ENCODE measurements at regions not wholly inside any gene's neighbourhood (a gene's known extent, or its start where the extent isn't known, plus 50 kb on each side); places are given as distances from the start of the nearest gene placed in this dataset.

GRCh38 chr2:199682001-199682400, 169.0 kb downstream of the FTCDNL1 start:
- Mint-ChIP-seq H3K4me1 (ENCODE audit: low read depth) (peaks cover 14% of the 10 kb centered on the region), H3K27ac (no peak overlapping the region), H3K36me3 (ENCODE audit: low read depth) (no peaks in the 10 kb centered on the region), H3K27me3 (ENCODE audit: low read depth) (peaks cover 2% of the 10 kb centered on the region), H3K9me3 (ENCODE audit: insufficient read depth) (no peaks in the 10 kb centered on the region), H3K4me3 (no peak overlapping the region)
- ChIA-PET CTCF (no interaction called here), POLR2A (no interaction called here)
- DNase-seq (no peak), ATAC-seq (no peak)

- POLR2A ChIA-PET: no interaction called here
- no peak overlapping the region for H3K4me3 Mint-ChIP-seq
- DNase-seq (no peak), ATAC-seq (no peak)
- H3K9me3 Mint-ChIP-seq (ENCODE audit: insufficient read depth): no peaks in the 10 kb centered on the region
- CTCF ChIA-PET: no interaction called here
- no peaks in the 10 kb centered on the region for H3K36me3 Mint-ChIP-seq (ENCODE audit: low read depth)
- H3K27me3 Mint-ChIP-seq (ENCODE audit: low read depth): peaks cover 2% of the 10 kb centered on the region
- peaks cover 6% of the 10 kb centered on the region for H3K4me1 Mint-ChIP-seq (ENCODE audit: low read depth)
- H3K27ac Mint-ChIP-seq: no peak overlapping the region
Observed at GRCh38 chr2:199680482-199680881, 170.5 kb downstream of the FTCDNL1 start.

GRCh38 chr2:199679883-199680282, 171.1 kb downstream of the FTCDNL1 start:
- H3K27ac Mint-ChIP-seq: no peak overlapping the region
- no peak for ATAC-seq
- no peaks in the 10 kb centered on the region for H3K9me3 Mint-ChIP-seq (ENCODE audit: insufficient read depth)
- H3K4me3 Mint-ChIP-seq: no peak overlapping the region
- CTCF ChIA-PET: no interaction called here
- H3K27me3 Mint-ChIP-seq (ENCODE audit: low read depth): peaks cover 2% of the 10 kb centered on the region
- peaks cover under 1% of the 10 kb centered on the region for H3K4me1 Mint-ChIP-seq (ENCODE audit: low read depth)
- POLR2A ChIA-PET: no interaction called here
- H3K36me3 Mint-ChIP-seq (ENCODE audit: low read depth): no peaks in the 10 kb centered on the region
- DNase-seq: no peak

GRCh38 chr2:199677881-199678280, 173.1 kb downstream of the FTCDNL1 start:
- H3K4me1 Mint-ChIP-seq (ENCODE audit: low read depth): no peaks in the 10 kb centered on the region
- no peak for ATAC-seq
- CTCF ChIA-PET: no interaction called here
- peaks cover 2% of the 10 kb centered on the region for H3K27me3 Mint-ChIP-seq (ENCODE audit: low read depth)
- H3K27ac Mint-ChIP-seq: no peak overlapping the region
- no peaks in the 10 kb centered on the region for H3K36me3 Mint-ChIP-seq (ENCODE audit: low read depth)
- no peaks in the 10 kb centered on the region for H3K9me3 Mint-ChIP-seq (ENCODE audit: insufficient read depth)
- POLR2A ChIA-PET: no interaction called here
- DNase-seq: no peak
- no peak overlapping the region for H3K4me3 Mint-ChIP-seq

- H3K36me3 Mint-ChIP-seq (ENCODE audit: low read depth): no peaks in the 10 kb centered on the region
- H3K9me3 Mint-ChIP-seq (ENCODE audit: insufficient read depth): no peaks in the 10 kb centered on the region
- H3K27ac Mint-ChIP-seq: no peak overlapping the region
- ChIA-PET CTCF (no interaction called here), POLR2A (no interaction called here)
- H3K4me1 Mint-ChIP-seq (ENCODE audit: low read depth): no peaks in the 10 kb centered on the region
- H3K4me3 Mint-ChIP-seq: no peak overlapping the region
- peaks cover 1% of the 10 kb centered on the region for H3K27me3 Mint-ChIP-seq (ENCODE audit: low read depth)
- DNase-seq: no peak
- ATAC-seq: no peak
Observed at GRCh38 chr2:199668645-199669044, 182.3 kb downstream of the FTCDNL1 start.

GRCh38 chr2:199663157-199663556, 187.8 kb downstream of the FTCDNL1 start:
- DNase-seq (no peak), ATAC-seq (no peak)
- Mint-ChIP-seq H3K36me3 (ENCODE audit: low read depth) (no peaks in the 10 kb centered on the region), H3K4me1 (ENCODE audit: low read depth) (no peaks in the 10 kb centered on the region), H3K27me3 (ENCODE audit: low read depth) (peaks cover 13% of the 10 kb centered on the region), H3K27ac (no peak overlapping the region), H3K4me3 (no peak overlapping the region), H3K9me3 (ENCODE audit: insufficient read depth) (no peaks in the 10 kb centered on the region)
- CTCF ChIA-PET: no interaction called here
- POLR2A ChIA-PET: no interaction called here

GRCh38 chr2:199662255-199662654, 188.7 kb downstream of the FTCDNL1 start:
- Mint-ChIP-seq H3K27me3 (ENCODE audit: low read depth) (peaks cover 18% of the 10 kb centered on the region), H3K4me1 (ENCODE audit: low read depth) (no peaks in the 10 kb centered on the region), H3K4me3 (no peak overlapping the region), H3K9me3 (ENCODE audit: insufficient read depth) (no peaks in the 10 kb centered on the region), H3K36me3 (ENCODE audit: low read depth) (no peaks in the 10 kb centered on the region), H3K27ac (no peak overlapping the region)
- DNase-seq (no peak), ATAC-seq (no peak)
- ChIA-PET CTCF (no interaction called here), POLR2A (no interaction called here)

- Mint-ChIP-seq H3K4me3 (no peak overlapping the region), H3K4me1 (ENCODE audit: low read depth) (no peaks in the 10 kb centered on the region), H3K36me3 (ENCODE audit: low read depth) (no peaks in the 10 kb centered on the region), H3K27ac (no peak overlapping the region), H3K9me3 (ENCODE audit: insufficient read depth) (peaks cover 2% of the 10 kb centered on the region), H3K27me3 (ENCODE audit: low read depth) (peaks cover 21% of the 10 kb centered on the region)
- DNase-seq (no peak), ATAC-seq (no peak)
- POLR2A ChIA-PET: no interaction called here
- CTCF ChIA-PET: no interaction called here
Observed at GRCh38 chr2:199660167-199660566, 190.8 kb downstream of the FTCDNL1 start.

- H3K4me1 Mint-ChIP-seq (ENCODE audit: low read depth): no peaks in the 10 kb centered on the region
- H3K4me3 Mint-ChIP-seq: no peak overlapping the region
- H3K36me3 Mint-ChIP-seq (ENCODE audit: low read depth): no peaks in the 10 kb centered on the region
- ChIA-PET CTCF (no interaction called here), POLR2A (no interaction called here)
- ATAC-seq: peak; percentile 57
- no peak overlapping the region for H3K27ac Mint-ChIP-seq
- peak; percentile 21 for DNase-seq
- H3K27me3 Mint-ChIP-seq (ENCODE audit: low read depth): peaks cover 21% of the 10 kb centered on the region
- H3K9me3 Mint-ChIP-seq (ENCODE audit: insufficient read depth): peaks cover 6% of the 10 kb centered on the region
Observed at GRCh38 chr2:199659207-199659606, 191.8 kb downstream of the FTCDNL1 start.

GRCh38 chr2:199646439-199646838, 188.7 kb upstream of the SATB2 start:
- no peaks in the 10 kb centered on the region for H3K36me3 Mint-ChIP-seq (ENCODE audit: low read depth)
- DNase-seq (no peak), ATAC-seq (no peak)
- H3K4me1 Mint-ChIP-seq (ENCODE audit: low read depth): no peaks in the 10 kb centered on the region
- POLR2A ChIA-PET: no interaction called here
- CTCF ChIA-PET: no interaction called here
- H3K4me3 Mint-ChIP-seq: no peak overlapping the region
- H3K9me3 Mint-ChIP-seq (ENCODE audit: insufficient read depth): no peaks in the 10 kb centered on the region
- H3K27me3 Mint-ChIP-seq (ENCODE audit: low read depth): no peaks in the 10 kb centered on the region
- H3K27ac Mint-ChIP-seq: no peak overlapping the region

GRCh38 chr2:199631129-199631528, 173.4 kb upstream of the SATB2 start:
- ATAC-seq: no peak
- Mint-ChIP-seq H3K27me3 (ENCODE audit: low read depth) (peaks cover 7% of the 10 kb centered on the region), H3K9me3 (ENCODE audit: insufficient read depth) (no peaks in the 10 kb centered on the region), H3K27ac (no peak overlapping the region), H3K4me1 (ENCODE audit: low read depth) (no peaks in the 10 kb centered on the region), H3K36me3 (ENCODE audit: low read depth) (no peaks in the 10 kb centered on the region), H3K4me3 (no peak overlapping the region)
- DNase-seq: no peak
- ChIA-PET CTCF (no interaction called here), POLR2A (no interaction called here)

GRCh38 chr2:199629301-199629700, 171.6 kb upstream of the SATB2 start:
- H3K9me3 Mint-ChIP-seq (ENCODE audit: insufficient read depth): no peaks in the 10 kb centered on the region
- no peak overlapping the region for H3K4me3 Mint-ChIP-seq
- H3K4me1 Mint-ChIP-seq (ENCODE audit: low read depth): no peaks in the 10 kb centered on the region
- no peaks in the 10 kb centered on the region for H3K36me3 Mint-ChIP-seq (ENCODE audit: low read depth)
- POLR2A ChIA-PET: no interaction called here
- peaks cover 7% of the 10 kb centered on the region for H3K27me3 Mint-ChIP-seq (ENCODE audit: low read depth)
- H3K27ac Mint-ChIP-seq: no peak overlapping the region
- DNase-seq (no peak), ATAC-seq (no peak)
- CTCF ChIA-PET: no interaction called here

- POLR2A ChIA-PET: no interaction called here
- Mint-ChIP-seq H3K9me3 (ENCODE audit: insufficient read depth) (no peaks in the 10 kb centered on the region), H3K4me3 (no peak overlapping the region)
Observed at GRCh38 chr2:199627417-199627816, 169.7 kb upstream of the SATB2 start.

More at GRCh38 chr2:199627417-199627816, 169.7 kb upstream of the SATB2 start:
- H3K4me1 Mint-ChIP-seq (ENCODE audit: low read depth): no peaks in the 10 kb centered on the region
- CTCF ChIA-PET: no interaction called here
- H3K27me3 Mint-ChIP-seq (ENCODE audit: low read depth): peaks cover 7% of the 10 kb centered on the region
- ATAC-seq (no peak), DNase-seq (no peak)
- no peak overlapping the region for H3K27ac Mint-ChIP-seq
- H3K36me3 Mint-ChIP-seq (ENCODE audit: low read depth): no peaks in the 10 kb centered on the region
